ENCODE measurements at regions not wholly inside any gene's neighbourhood (a gene's known extent, or its start where the extent isn't known, plus 50 kb on each side); places are given as distances from the start of the nearest gene placed in this dataset.

DNA sequence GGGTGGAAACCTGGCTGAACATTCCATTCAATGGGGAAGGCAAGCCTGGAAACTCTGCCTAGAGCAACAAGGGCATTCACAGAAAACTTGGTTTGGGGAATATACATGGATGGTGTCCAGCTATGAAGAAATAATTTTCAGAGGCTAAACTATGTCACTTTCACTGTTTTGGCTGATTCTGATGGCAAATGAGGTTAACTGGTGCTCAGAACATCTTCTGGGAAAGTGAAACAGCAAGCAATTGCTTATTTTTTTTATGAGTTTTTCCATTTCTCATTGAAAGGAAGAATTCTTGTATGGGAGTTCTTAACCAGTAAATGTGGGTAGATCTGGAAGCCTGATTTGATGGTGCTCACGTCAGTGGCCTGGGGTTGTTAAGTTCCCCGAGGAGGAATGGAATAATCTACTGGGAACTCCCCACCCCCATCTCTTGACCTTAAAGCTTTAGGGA lies 132.8 kb upstream of the BTG1 start:
- no peak overlapping the region for H3K27ac Mint-ChIP-seq
- H3K9me3 Mint-ChIP-seq = no peaks in the 10 kb centered on the region
- no peaks in the 10 kb centered on the region for H3K9me3 ChIP-seq (ENCODE audit: low read length)
- H3K4me3 ChIP-seq (ENCODE audit: low read length) = no peak overlapping the region
- CTCF ChIA-PET = no interaction called here
- DNase-seq = no peak
- H3K27me3 Mint-ChIP-seq = no peaks in the 10 kb centered on the region
- no peaks in the 10 kb centered on the region for H3K27me3 ChIP-seq (ENCODE audit: insufficient read depth, low read length, poor library complexity, severe bottlenecking)
- H3K27ac ChIP-seq (ENCODE audit: low read depth, low read length) = no peak overlapping the region
- peaks cover 0 to 1% (median 0%) of the 10 kb centered on the region in 3 donors for H3K36me3 Mint-ChIP-seq
- POLR2A ChIA-PET = no interaction called here
- no peaks in the 10 kb centered on the region for H3K36me3 ChIP-seq (ENCODE audit: insufficient read depth, low read length)
- H3K4me1 ChIP-seq (ENCODE audit: insufficient read depth, low read length) = no peaks in the 10 kb centered on the region
- H3K4me3 Mint-ChIP-seq = no peak overlapping the region
- H3K4me1 Mint-ChIP-seq = no peaks in the 10 kb centered on the region

GRCh38 chr12:92277795-92278194 lies 132.1 kb upstream of the BTG1 start:
- DNase-seq = no peak
- Mint-ChIP-seq H3K27me3 (no peaks in the 10 kb centered on the region), H3K27ac (no peak overlapping the region), H3K9me3 (no peaks in the 10 kb centered on the region), H3K4me3 (no peak overlapping the region), H3K36me3 (peaks cover 0 to 1% (median 0%) of the 10 kb centered on the region in 3 donors), H3K4me1 (no peaks in the 10 kb centered on the region)
- Histone ChIP-seq H3K27ac (ENCODE audit: low read depth, low read length) (no peak overlapping the region), H3K36me3 (ENCODE audit: insufficient read depth, low read length) (no peaks in the 10 kb centered on the region), H3K9me3 (ENCODE audit: low read length) (no peaks in the 10 kb centered on the region), H3K27me3 (ENCODE audit: insufficient read depth, low read length, poor library complexity, severe bottlenecking) (no peaks in the 10 kb centered on the region), H3K4me3 (ENCODE audit: low read length) (no peak overlapping the region), H3K4me1 (ENCODE audit: insufficient read depth, low read length) (no peaks in the 10 kb centered on the region)
- ChIA-PET CTCF (interaction anchor here (1.3 kb wide), 1 partner anchor 11 kb away, joined by 3 read pairs; no protein-coding TSS in a partner anchor), POLR2A (no interaction called here)

- Mint-ChIP-seq H3K27ac (no peak overlapping the region), H3K9me3 (no peaks in the 10 kb centered on the region), H3K4me1 (no peaks in the 10 kb centered on the region), H3K27me3 (no peaks in the 10 kb centered on the region), H3K4me3 (no peak overlapping the region), H3K36me3 (peaks cover 0 to 1% (median 0%) of the 10 kb centered on the region in 3 donors)
- no peak overlapping the region for H3K4me3 ChIP-seq (ENCODE audit: low read length)
- H3K27me3 ChIP-seq (ENCODE audit: insufficient read depth, low read length, poor library complexity, severe bottlenecking) = no peaks in the 10 kb centered on the region
- no peak overlapping the region for H3K27ac ChIP-seq (ENCODE audit: low read depth, low read length)
- no peaks in the 10 kb centered on the region for H3K4me1 ChIP-seq (ENCODE audit: insufficient read depth, low read length)
- H3K9me3 ChIP-seq (ENCODE audit: low read length) = no peaks in the 10 kb centered on the region
- DNase-seq = no peak
- H3K36me3 ChIP-seq (ENCODE audit: insufficient read depth, low read length) = no peaks in the 10 kb centered on the region
- POLR2A ChIA-PET = no interaction called here
- CTCF ChIA-PET = interaction anchor here (1.3 kb wide), 1 partner anchor 12 kb away, joined by 3 read pairs; no protein-coding TSS in a partner anchor
These were observed 130.6 kb upstream of the BTG1 start for GRCh38 chr12:92276276-92276675.

DNA sequence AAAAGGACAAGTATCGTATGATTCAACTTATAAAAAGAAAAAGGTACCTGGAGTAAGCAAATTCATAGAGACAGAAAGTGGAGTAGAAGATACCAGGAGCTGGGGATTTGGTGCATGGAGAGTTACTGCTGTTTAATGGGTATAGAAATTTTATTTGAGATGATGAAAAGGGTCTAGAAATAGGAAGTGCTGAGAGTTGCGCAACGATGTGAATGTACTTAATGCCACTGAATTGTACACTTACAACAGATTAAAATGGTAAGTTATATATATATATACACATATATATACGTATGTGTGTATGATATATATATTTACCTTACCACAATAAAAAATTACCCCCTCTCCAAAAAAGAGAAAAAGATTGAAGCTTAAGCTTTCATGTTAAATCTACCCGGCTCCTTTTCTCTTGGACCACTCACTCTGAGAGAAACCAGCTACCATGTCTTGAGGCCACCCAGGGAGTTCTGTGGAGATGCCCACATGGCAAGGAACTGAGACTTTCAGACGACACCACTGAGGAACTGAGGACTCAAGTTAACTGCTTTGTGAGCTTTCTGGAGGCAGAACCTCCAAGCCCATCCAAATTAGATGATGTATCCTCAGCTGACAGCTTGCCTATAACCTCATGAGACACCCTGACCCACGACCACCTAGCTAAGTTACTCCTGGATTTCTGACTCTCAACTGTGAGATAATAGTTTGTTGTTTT lies 130.0 kb upstream of the BTG1 start:
- no peaks in the 10 kb centered on the region for H3K4me1 ChIP-seq (ENCODE audit: insufficient read depth, low read length)
- H3K27me3 Mint-ChIP-seq = no peaks in the 10 kb centered on the region
- ChIA-PET CTCF (no interaction called here), POLR2A (no interaction called here)
- no peak overlapping the region for H3K4me3 ChIP-seq (ENCODE audit: low read length)
- no peak for DNase-seq
- H3K27ac ChIP-seq (ENCODE audit: low read depth, low read length) = no peak overlapping the region
- H3K27me3 ChIP-seq (ENCODE audit: insufficient read depth, low read length, poor library complexity, severe bottlenecking) = no peaks in the 10 kb centered on the region
- no peak overlapping the region for H3K27ac Mint-ChIP-seq
- no peaks in the 10 kb centered on the region for H3K9me3 ChIP-seq (ENCODE audit: low read length)
- H3K36me3 ChIP-seq (ENCODE audit: insufficient read depth, low read length) = no peaks in the 10 kb centered on the region
- no peaks in the 10 kb centered on the region for H3K9me3 Mint-ChIP-seq
- H3K4me3 Mint-ChIP-seq = no peak overlapping the region
- H3K36me3 Mint-ChIP-seq = peaks cover 0 to 1% (median 1%) of the 10 kb centered on the region in 3 donors
- no peaks in the 10 kb centered on the region for H3K4me1 Mint-ChIP-seq

- H3K4me1 ChIP-seq (ENCODE audit: insufficient read depth, low read length) = no peaks in the 10 kb centered on the region
- H3K9me3 Mint-ChIP-seq = no peaks in the 10 kb centered on the region
- ChIA-PET CTCF (no interaction called here), POLR2A (no interaction called here)
- H3K36me3 Mint-ChIP-seq = peaks cover 0 to 4% (median 1%) of the 10 kb centered on the region in 3 donors
- no peaks in the 10 kb centered on the region for H3K27me3 Mint-ChIP-seq
- peak overlapping the region in 1 of 8 donors; percentile 44 for H3K27ac Mint-ChIP-seq
- no peak overlapping the region for H3K4me3 ChIP-seq (ENCODE audit: low read length)
- no peaks in the 10 kb centered on the region for H3K27me3 ChIP-seq (ENCODE audit: insufficient read depth, low read length, poor library complexity, severe bottlenecking)
- DNase-seq = no peak
- H3K9me3 ChIP-seq (ENCODE audit: low read length) = no peaks in the 10 kb centered on the region
- no peaks in the 10 kb centered on the region for H3K36me3 ChIP-seq (ENCODE audit: insufficient read depth, low read length)
- peaks cover 0 to 5% (median 4%) of the 10 kb centered on the region in 3 donors for H3K4me1 Mint-ChIP-seq
- H3K4me3 Mint-ChIP-seq = no peak overlapping the region
- no peak overlapping the region for H3K27ac ChIP-seq (ENCODE audit: low read depth, low read length)
These were observed 127.4 kb upstream of the BTG1 start for GRCh38 chr12:92273076-92273475.

DNA sequence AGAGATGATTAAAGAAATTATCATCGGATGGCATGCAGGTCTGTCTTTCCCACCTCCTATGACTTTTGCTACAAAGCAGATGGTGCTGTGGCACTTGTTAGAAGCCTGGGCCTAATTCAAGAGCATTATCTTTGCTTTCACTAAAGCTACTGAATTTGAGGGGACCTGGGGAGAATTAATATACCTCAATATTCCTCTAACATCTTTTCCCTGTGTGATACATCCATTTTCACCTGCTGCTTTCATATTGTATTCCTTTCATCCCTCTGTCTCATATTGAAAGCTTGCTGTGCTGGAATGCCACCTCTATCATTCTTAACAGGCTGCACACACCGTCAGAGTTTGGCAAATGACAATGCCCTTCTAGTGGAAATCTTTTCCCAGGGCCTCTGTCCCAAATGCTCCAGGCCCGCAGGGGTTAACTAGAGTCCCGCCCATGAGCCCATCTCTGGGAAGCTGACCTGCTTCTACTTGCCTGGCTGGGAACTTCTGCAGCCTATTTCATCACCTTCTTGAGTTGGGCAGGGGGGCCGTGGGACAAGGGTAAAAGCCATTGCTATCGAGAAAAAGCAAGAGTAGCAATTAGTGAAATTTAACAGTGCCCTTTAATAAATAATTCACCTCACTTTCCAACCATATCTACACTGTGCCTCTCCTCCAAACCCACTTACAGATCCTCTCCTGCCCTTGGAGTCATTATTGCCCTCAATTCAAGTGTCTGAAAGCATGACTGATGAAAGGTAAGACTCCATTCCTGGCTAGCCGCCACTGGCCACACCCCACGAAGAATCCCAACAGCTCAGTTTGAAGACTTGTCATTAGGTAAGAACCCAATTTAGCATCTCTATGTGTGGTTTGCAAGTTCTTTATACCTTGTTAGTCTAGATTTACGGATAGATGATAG lies 126.7 kb upstream of the BTG1 start:
- Histone ChIP-seq H3K4me3 (ENCODE audit: low read length) (no peak overlapping the region), H3K4me1 (ENCODE audit: insufficient read depth, low read length) (no peaks in the 10 kb centered on the region), H3K9me3 (ENCODE audit: low read length) (no peaks in the 10 kb centered on the region), H3K36me3 (ENCODE audit: insufficient read depth, low read length) (no peaks in the 10 kb centered on the region), H3K27me3 (ENCODE audit: insufficient read depth, low read length, poor library complexity, severe bottlenecking) (no peaks in the 10 kb centered on the region), H3K27ac (ENCODE audit: low read depth, low read length) (no peak overlapping the region)
- Mint-ChIP-seq H3K4me3 (no peak overlapping the region), H3K4me1 (peaks cover 0 to 5% (median 4%) of the 10 kb centered on the region in 3 donors), H3K27ac (no peak overlapping the region), H3K27me3 (no peaks in the 10 kb centered on the region), H3K9me3 (no peaks in the 10 kb centered on the region), H3K36me3 (peaks cover 0 to 4% (median 1%) of the 10 kb centered on the region in 3 donors)
- POLR2A ChIA-PET = interaction anchor here (0.6 kb wide), 1 partner anchor 233 kb away, joined by 5 read pairs; no protein-coding TSS in a partner anchor
- no peak for DNase-seq
- CTCF ChIA-PET = no interaction called here

GRCh38 chr12:92271341-92271740 lies 125.7 kb upstream of the BTG1 start:
- Histone ChIP-seq H3K4me1 (ENCODE audit: insufficient read depth, low read length) (no peaks in the 10 kb centered on the region), H3K9me3 (ENCODE audit: low read length) (no peaks in the 10 kb centered on the region), H3K27me3 (ENCODE audit: insufficient read depth, low read length, poor library complexity, severe bottlenecking) (no peaks in the 10 kb centered on the region), H3K27ac (ENCODE audit: low read depth, low read length) (no peak overlapping the region), H3K4me3 (ENCODE audit: low read length) (no peak overlapping the region), H3K36me3 (ENCODE audit: insufficient read depth, low read length) (no peaks in the 10 kb centered on the region)
- Mint-ChIP-seq H3K4me1 (peaks cover 0 to 5% (median 4%) of the 10 kb centered on the region in 3 donors), H3K9me3 (no peaks in the 10 kb centered on the region), H3K27me3 (no peaks in the 10 kb centered on the region), H3K4me3 (no peak overlapping the region), H3K27ac (no peak overlapping the region), H3K36me3 (peaks cover 0 to 4% (median 1%) of the 10 kb centered on the region in 3 donors)
- ChIA-PET CTCF (no interaction called here), POLR2A (interaction anchor here (0.6 kb wide), 1 partner anchor 234 kb away, joined by 5 read pairs; no protein-coding TSS in a partner anchor)
- no peak for DNase-seq

DNA sequence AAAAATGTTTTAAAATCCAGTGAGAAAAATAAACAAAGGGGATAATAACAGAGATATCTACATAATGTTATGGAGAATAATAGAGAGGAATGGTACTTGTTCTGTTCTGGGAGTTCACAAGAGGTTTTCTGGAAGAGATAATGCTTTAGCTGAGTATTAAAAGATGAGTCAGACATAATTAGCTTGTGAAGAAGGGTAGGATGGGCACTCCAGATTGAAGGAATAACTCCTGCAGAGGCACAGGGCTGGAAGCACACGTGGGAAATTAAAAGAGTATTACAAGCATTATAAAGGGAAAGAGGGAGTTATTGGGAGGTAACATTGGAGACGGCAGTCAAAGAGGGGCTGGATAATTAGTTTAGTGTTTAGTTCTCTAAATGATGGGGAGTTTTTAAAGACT lies 124.9 kb upstream of the BTG1 start:
- Mint-ChIP-seq H3K9me3 (no peaks in the 10 kb centered on the region), H3K27me3 (no peaks in the 10 kb centered on the region), H3K27ac (peak overlapping the region in 1 of 8 donors; percentile 45), H3K4me1 (peaks cover 0 to 5% (median 4%) of the 10 kb centered on the region in 3 donors), H3K4me3 (no peak overlapping the region), H3K36me3 (peaks cover 0 to 4% (median 1%) of the 10 kb centered on the region in 3 donors)
- no peak for DNase-seq
- no peaks in the 10 kb centered on the region for H3K9me3 ChIP-seq (ENCODE audit: low read length)
- ChIA-PET POLR2A (no interaction called here), CTCF (no interaction called here)
- no peak overlapping the region for H3K4me3 ChIP-seq (ENCODE audit: low read length)
- no peaks in the 10 kb centered on the region for H3K36me3 ChIP-seq (ENCODE audit: insufficient read depth, low read length)
- H3K27me3 ChIP-seq (ENCODE audit: insufficient read depth, low read length, poor library complexity, severe bottlenecking) = no peaks in the 10 kb centered on the region
- H3K4me1 ChIP-seq (ENCODE audit: insufficient read depth, low read length) = no peaks in the 10 kb centered on the region
- H3K27ac ChIP-seq (ENCODE audit: low read depth, low read length) = no peak overlapping the region

Measured in CD8-positive, alpha-beta memory T cell (primary cell).